H1 (cell line): ENCODE measurements at regions not wholly inside any gene's neighbourhood (a gene's known extent, or its start where the extent isn't known, plus 50 kb on each side); places are given as distances from the start of the nearest gene placed in this dataset.

ENCODE experiments used
- FOSL1 ChIP-seq: IDR thresholded peaks from 2 replicates; pipeline ENCODE4 v1.6.1; 2011; ENCODE audit warnings: mild to moderate bottlenecking, low read depth, low read length, moderate library complexity; ENCODE audit not compliant: insufficient read depth

DNA sequence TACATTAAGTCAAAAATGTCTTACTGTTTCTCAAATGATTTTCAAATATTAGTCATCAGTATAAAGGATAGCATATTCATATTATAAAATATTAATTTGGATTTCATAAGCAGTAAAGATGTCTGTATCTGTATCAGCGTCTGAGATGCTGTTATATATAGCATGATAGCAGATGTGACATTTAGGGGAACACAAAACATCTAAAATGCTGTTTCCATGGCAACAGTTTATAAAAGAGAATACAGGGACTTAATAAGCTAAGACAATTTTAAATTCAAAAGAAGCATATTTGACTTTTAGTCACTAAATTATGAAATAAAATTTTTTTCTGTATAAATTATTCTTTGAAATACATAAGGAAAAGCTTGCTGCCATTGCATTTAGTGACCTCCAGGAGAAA, 432.2 kb downstream of the PDGFC start (continued):
- no peak for TF ChIP-seq FOSL1
